ENCODE measurements at regions not wholly inside any gene's neighbourhood (a gene's known extent, or its start where the extent isn't known, plus 50 kb on each side); places are given as distances from the start of the nearest gene placed in this dataset.

DNA sequence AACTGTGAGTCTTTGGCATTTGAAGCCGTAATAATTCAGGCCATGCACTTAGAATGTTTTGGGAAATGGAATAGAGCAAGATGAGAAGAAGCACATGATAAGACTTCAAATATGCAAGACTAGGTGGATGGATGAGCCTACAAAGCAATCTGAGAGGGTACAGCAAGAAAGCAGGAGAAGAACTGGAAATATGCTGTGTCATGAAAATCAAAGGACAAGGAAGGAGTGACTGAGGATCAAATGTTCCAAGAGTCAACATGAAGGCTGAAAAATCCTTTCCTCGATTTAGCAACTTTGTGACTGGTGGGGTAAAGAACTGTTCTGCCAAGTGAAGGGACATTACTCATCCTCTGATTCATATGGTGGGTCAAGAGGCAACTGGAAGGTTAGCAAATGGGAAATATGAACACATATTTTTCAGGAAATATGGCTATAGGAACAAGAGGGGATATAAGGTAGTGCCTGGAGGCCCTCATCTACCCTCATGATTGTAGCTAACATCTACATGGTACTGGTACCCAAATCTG, 803.7 kb upstream of the ARRDC4 start:
- no peaks in the 10 kb centered on the region for H3K9me3 ChIP-seq (ENCODE audit: control insufficient read depth, low read length, poor library complexity, severe bottlenecking)
- no peaks in the 10 kb centered on the region for H3K4me1 Mint-ChIP-seq
- H3K4me3 Mint-ChIP-seq = no peak overlapping the region
- ATAC-seq (no peak), DNase-seq (no peak)
- H3K27me3 Mint-ChIP-seq = no peaks in the 10 kb centered on the region
- no peak overlapping the region for H3K27ac Mint-ChIP-seq
- H3K36me3 Mint-ChIP-seq (ENCODE audit: low read depth) = no peaks in the 10 kb centered on the region

DNA sequence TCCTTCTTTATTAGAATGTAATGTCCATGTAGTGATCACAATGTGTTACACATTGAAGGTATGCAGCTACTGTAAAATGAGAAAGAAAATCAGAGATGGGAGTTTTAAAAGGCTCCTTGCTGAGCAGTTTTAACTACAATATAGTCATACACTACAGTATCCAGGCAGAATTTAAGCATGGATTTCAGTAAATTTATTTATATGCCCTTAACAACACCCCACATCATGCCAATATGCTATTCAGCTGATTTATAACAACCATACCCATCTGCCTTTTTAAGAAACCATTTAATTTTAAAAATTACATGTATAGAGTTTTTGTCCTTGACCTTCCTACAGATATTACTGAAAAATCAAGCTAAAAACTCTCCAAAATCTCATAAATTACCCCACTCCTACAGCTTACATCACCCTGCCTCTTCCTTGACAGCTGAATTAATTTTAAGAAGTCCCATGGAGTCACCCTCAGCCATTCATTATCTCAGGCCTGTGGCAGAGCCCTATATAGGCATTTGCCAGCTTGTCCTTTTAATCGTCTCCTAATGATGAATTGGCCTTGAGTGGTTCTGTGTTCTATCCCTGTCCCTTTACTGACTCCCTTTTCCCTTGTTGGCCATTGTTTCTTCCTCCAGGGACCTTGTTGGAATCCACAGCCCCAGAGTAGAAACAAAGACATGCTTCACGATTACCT, 797.6 kb upstream of the ARRDC4 start:
- no peak overlapping the region for H3K27ac Mint-ChIP-seq
- ATAC-seq (no peak), DNase-seq (no peak)
- no peaks in the 10 kb centered on the region for H3K27me3 Mint-ChIP-seq
- no peak overlapping the region for H3K4me3 Mint-ChIP-seq
- H3K4me1 Mint-ChIP-seq = no peaks in the 10 kb centered on the region
- no peaks in the 10 kb centered on the region for H3K9me3 ChIP-seq (ENCODE audit: control insufficient read depth, low read length, poor library complexity, severe bottlenecking)
- no peaks in the 10 kb centered on the region for H3K36me3 Mint-ChIP-seq (ENCODE audit: low read depth)

DNA sequence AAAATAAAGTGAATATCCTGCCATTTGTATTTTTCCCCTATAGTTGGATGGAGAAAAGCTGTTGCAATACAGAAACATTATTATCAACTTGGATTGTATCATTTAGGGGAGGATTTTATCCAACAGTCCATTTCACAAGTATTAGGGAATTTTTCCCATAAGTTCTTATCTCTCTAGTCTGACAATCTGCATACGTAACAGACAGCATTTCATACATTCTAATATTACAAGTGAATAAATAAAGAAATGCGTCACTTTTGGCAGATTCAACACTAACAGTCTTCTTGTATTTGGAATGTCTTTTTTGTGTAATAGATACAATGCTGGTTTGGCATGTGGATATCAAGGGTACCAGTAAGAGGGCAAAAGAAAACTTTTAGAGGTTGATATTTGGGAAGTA, 795.3 kb upstream of the ARRDC4 start:
- no peaks in the 10 kb centered on the region for H3K9me3 ChIP-seq (ENCODE audit: control insufficient read depth, low read length, poor library complexity, severe bottlenecking)
- DNase-seq (no peak), ATAC-seq (no peak)
- Mint-ChIP-seq H3K4me1 (no peaks in the 10 kb centered on the region), H3K4me3 (no peak overlapping the region), H3K36me3 (ENCODE audit: low read depth) (no peaks in the 10 kb centered on the region), H3K27ac (no peak overlapping the region), H3K27me3 (no peaks in the 10 kb centered on the region)

DNA sequence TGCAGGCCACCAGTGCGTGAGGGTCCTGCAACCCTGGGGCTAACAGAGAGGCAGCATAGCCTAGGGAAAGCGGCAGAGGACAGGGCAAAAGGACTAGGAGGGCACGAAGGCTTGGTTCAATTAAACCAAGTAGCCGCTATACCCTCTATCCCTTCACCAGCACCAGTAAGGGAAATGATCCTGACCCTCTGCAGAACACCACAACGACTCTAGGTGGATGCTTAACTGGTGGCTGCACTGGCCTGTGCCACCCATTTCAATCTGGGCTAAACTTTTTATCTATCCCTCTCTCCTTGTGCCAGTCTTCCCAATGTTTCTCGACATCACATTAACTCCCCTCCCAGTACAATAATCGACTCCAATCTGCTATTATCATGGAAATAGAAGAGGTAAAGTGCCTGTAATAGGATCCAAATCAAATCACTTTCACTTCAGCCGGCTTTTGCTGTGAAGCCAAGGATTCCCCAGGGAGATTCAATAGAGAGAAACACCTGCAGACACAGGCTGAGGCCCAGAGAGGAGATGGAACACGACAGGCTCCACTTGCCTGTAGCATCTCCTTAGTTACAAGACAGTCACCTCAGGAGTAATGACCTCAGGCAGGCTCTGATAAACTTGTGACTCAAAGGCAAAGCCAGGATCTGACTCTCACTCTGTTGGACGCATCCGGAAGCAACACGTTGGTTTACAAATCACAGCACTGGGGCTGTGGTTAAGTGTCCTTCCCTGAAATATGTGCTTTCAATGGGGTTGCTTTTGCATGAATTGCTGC, 791.6 kb upstream of the ARRDC4 start:
- ATAC-seq (no peak), DNase-seq (no peak)
- Mint-ChIP-seq H3K4me3 (no peak overlapping the region), H3K36me3 (ENCODE audit: low read depth) (no peaks in the 10 kb centered on the region), H3K27ac (no peak overlapping the region), H3K27me3 (no peaks in the 10 kb centered on the region), H3K4me1 (no peaks in the 10 kb centered on the region)
- no peaks in the 10 kb centered on the region for H3K9me3 ChIP-seq (ENCODE audit: control insufficient read depth, low read length, poor library complexity, severe bottlenecking)

DNA sequence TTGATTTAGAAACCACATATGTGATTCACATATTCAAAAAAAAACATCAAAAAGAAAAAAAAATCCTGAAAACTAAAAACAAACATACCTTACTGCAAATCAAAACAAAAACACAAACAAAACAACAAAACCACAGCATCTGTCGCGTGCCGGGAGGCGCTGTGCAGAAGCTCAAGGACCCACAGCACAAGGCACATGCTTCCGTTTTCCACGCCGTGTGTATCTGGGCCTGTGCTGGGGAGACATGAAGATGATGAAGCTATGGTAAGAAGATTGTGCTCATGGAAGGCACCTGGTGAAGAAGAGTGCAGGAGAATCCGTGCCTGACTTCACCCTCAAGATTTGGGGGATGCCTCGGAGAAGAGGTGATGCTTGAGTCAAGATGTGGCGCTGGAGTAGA, 788.9 kb upstream of the ARRDC4 start:
- Mint-ChIP-seq H3K27ac (no peak overlapping the region), H3K27me3 (no peaks in the 10 kb centered on the region), H3K4me1 (no peaks in the 10 kb centered on the region), H3K36me3 (ENCODE audit: low read depth) (no peaks in the 10 kb centered on the region), H3K4me3 (no peak overlapping the region)
- no peaks in the 10 kb centered on the region for H3K9me3 ChIP-seq (ENCODE audit: control insufficient read depth, low read length, poor library complexity, severe bottlenecking)
- no peak for ATAC-seq
- no peak for DNase-seq

DNA sequence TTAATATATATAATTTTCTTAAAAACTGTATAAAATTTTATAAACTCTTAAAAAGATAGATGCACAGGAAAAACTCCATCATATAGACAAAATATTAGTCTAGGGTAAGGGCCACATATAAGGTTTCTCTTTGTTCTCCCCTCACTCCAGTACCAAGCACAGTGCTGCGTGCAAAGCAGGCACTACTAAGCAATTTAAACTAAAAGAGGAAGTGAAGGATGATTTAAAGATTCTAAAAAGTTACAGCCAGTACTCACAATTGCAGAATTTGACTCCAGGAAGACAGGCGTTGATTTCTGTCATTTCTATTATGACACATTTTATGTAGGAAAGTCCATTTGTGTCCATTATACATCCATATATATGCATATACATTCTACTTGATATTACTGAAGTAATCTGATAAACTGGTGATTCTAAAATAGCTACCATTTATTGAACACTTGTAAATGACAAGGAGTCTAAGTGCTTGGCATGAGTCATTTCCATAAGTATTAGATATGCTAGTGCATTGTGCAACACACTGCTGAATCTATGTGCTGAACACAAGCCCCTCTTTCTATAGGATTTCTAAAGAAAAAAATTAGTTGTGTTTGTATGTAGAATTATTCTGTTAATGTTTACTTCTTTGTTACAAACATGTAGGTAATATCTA, 785.5 kb upstream of the ARRDC4 start:
- H3K4me3 Mint-ChIP-seq = no peak overlapping the region
- no peaks in the 10 kb centered on the region for H3K36me3 Mint-ChIP-seq (ENCODE audit: low read depth)
- H3K9me3 ChIP-seq (ENCODE audit: control insufficient read depth, low read length, poor library complexity, severe bottlenecking) = no peaks in the 10 kb centered on the region
- no peaks in the 10 kb centered on the region for H3K27me3 Mint-ChIP-seq
- DNase-seq = no peak
- no peak for ATAC-seq
- no peak overlapping the region for H3K27ac Mint-ChIP-seq
- no peaks in the 10 kb centered on the region for H3K4me1 Mint-ChIP-seq

DNA sequence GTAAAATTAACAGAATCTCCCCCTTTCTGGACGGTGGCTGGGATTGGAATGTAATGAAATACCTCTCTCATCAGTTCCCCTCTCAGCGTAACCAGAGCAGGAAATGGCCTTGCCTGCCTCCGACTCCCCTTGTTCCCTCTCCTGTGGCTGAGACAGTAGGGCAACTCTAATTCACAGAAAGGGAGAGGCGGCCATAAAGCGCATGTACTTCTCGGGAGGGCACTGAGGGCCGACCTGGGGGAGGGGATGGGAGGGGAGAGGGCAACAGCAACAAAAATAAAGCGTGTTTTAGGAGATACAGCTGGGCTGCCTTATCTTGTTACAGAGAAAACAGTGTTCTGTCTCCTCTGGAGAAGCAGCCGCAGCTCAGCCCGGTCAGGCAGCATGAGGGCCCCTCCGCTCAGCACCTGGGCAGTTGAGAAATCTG, 783.3 kb upstream of the ARRDC4 start:
- H3K27ac Mint-ChIP-seq = no peak overlapping the region
- no peaks in the 10 kb centered on the region for H3K27me3 Mint-ChIP-seq
- no peak for DNase-seq
- no peak overlapping the region for H3K4me3 Mint-ChIP-seq
- ATAC-seq = no peak
- no peaks in the 10 kb centered on the region for H3K9me3 ChIP-seq (ENCODE audit: control insufficient read depth, low read length, poor library complexity, severe bottlenecking)
- no peaks in the 10 kb centered on the region for H3K36me3 Mint-ChIP-seq (ENCODE audit: low read depth)
- H3K4me1 Mint-ChIP-seq = no peaks in the 10 kb centered on the region

DNA sequence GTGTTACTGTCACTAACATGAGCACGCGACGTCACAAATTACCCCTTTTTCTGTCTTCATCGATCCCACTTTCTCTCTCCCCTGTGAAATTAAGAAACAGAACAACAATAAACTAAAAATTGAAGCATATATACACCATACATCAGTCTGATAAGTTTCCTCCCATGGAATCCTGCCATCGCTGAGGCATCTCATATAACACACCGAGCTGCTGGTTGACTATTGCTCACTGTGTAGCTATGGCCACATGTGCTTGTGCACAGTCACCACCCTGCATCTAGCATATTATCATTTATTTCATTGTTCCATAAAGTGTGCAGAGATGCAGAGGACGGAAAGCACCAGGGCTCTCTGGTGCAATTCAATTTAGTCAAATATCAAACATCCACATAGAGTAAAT, 777.9 kb upstream of the ARRDC4 start:
- H3K9me3 ChIP-seq (ENCODE audit: control insufficient read depth, low read length, poor library complexity, severe bottlenecking) = no peaks in the 10 kb centered on the region
- no peaks in the 10 kb centered on the region for H3K36me3 Mint-ChIP-seq (ENCODE audit: low read depth)
- no peaks in the 10 kb centered on the region for H3K4me1 Mint-ChIP-seq
- H3K27me3 Mint-ChIP-seq = no peaks in the 10 kb centered on the region
- DNase-seq (no peak), ATAC-seq (no peak)
- H3K27ac Mint-ChIP-seq = no peak overlapping the region
- no peak overlapping the region for H3K4me3 Mint-ChIP-seq

DNA sequence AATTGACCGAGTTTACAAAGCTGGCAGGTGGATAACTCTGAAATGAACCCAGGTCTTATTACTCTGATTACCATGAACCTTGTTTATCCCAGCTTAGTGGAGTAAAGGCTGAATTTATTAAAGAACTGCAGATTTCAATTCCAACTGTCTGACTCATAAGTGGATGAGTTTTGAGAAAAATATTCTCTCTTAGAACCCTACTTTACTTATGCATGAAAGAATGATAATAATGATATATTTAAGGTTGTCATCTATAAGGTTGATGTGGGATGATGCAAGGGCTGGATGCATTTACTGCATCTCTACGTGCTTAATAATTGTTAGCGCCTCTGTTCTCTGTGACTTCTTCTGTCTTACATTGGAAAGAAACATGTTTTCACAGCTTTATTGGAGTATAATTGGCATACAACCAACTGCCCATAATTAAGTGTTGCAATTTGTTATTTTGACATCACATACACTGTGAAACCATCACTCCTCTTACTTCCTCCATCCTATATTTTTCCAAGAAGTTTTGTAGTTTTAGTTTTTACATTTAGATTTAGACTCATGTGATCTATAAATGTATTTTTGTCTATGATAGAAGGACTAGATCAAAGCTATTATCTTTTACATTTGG, 771.2 kb upstream of the ARRDC4 start:
- no peaks in the 10 kb centered on the region for H3K27me3 Mint-ChIP-seq
- H3K27ac Mint-ChIP-seq = no peak overlapping the region
- DNase-seq (no peak), ATAC-seq (no peak)
- no peak overlapping the region for H3K4me3 Mint-ChIP-seq
- no peaks in the 10 kb centered on the region for H3K4me1 Mint-ChIP-seq
- H3K36me3 Mint-ChIP-seq (ENCODE audit: low read depth) = no peaks in the 10 kb centered on the region
- peaks cover 3% of the 10 kb centered on the region for H3K9me3 ChIP-seq (ENCODE audit: control insufficient read depth, low read length, poor library complexity, severe bottlenecking)

DNA sequence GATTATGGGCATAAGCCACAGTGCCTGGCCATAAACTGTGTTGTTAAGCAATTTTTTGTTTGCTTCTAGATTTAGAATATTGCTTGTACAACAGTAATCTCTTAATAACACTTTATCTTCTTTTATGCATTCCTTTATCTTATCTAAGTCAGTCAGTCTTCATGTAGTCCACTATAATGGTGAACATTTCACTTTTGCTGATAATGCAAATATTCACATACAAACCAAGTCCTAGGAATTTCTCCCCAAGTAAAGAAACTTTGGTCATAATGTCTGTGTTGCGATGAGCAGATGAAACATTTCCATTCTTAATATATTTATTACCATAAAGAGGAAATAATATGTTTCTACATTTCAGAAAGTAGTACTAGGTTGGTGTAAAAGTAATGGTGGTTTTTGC, 765.8 kb upstream of the ARRDC4 start:
- no peaks in the 10 kb centered on the region for H3K9me3 ChIP-seq (ENCODE audit: control insufficient read depth, low read length, poor library complexity, severe bottlenecking)
- ATAC-seq = no peak
- Mint-ChIP-seq H3K36me3 (ENCODE audit: low read depth) (no peaks in the 10 kb centered on the region), H3K27ac (no peak overlapping the region), H3K27me3 (no peaks in the 10 kb centered on the region), H3K4me1 (no peaks in the 10 kb centered on the region), H3K4me3 (no peak overlapping the region)
- no peak for DNase-seq

DNA sequence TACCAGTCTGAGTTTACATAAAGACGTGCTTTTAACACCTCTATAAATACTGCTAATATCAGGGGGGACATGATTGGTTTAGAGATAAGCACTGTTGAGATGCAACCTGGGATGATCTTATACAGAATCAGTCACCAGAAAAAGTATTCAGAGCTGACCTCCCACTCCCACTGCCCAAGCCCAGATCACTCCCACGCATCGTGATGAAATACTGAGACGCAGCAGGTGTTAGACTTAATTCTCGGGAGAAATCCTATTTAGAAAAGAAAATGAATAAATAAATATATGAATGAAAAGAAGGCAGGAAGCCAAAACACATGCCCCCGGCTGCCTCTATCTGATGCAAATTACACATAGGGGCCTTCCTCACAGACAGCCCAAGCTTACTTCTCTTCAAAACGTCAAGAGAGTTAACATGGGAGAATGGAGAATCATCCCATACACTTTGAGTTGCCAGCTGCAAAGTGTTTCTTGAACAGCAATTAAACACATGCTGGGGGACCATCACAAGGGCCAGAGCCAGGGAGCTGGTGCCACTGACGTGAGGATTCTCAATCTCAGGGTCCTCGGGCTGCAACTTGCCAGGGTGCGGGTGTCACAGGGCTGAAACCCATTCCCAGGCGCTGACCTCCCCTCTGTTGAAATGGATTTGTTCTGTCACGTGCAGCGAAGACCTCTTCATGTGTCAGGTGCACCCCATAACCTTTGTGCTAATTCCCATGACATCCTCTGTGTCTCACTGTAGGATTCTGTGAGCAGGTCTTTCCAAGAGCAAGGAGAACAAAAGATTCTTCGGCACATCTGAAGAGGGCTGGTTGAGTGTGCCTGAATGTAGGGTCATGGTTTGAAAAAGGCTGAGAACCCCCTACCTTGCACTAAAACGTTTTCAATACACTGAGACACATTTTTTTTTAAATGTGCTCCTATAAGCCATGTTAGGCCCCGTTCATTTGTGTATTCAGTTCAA, 764.2 kb upstream of the ARRDC4 start:
- H3K27me3 Mint-ChIP-seq = no peaks in the 10 kb centered on the region
- no peaks in the 10 kb centered on the region for H3K36me3 Mint-ChIP-seq (ENCODE audit: low read depth)
- no peak overlapping the region for H3K27ac Mint-ChIP-seq
- DNase-seq (no peak), ATAC-seq (no peak)
- H3K4me1 Mint-ChIP-seq = no peaks in the 10 kb centered on the region
- no peak overlapping the region for H3K4me3 Mint-ChIP-seq
- no peaks in the 10 kb centered on the region for H3K9me3 ChIP-seq (ENCODE audit: control insufficient read depth, low read length, poor library complexity, severe bottlenecking)

DNA sequence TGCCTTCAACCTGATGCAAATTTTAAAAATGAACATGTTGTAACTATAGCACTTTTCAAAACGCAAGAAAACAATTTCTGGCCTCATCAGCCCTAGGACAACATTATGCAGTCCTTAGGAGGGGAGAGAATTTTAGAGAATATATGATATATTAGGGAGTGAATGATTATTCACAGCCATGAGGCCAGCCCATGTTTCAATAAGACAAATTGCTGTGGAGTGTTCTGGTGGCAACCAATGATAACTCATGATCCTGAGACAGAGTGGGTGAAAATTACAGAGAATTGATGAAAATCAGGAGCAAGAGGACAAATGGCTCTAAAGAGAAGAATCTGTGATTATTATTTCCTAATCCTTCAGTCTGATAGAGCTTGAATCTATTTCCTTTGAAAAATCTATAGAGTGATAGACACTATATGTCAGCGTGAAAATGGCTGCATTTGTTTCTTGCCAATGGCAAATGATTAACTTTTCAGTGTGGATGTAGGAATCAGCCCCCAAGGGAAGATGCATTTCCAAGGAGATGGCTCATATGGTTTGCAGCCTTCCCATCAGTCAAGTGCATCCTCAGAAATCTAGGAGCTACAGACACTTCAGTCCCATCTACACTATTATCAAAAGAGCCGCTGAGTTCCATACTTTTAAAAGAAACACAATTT, 761.0 kb upstream of the ARRDC4 start:
- H3K4me3 Mint-ChIP-seq = no peak overlapping the region
- H3K36me3 Mint-ChIP-seq (ENCODE audit: low read depth) = no peaks in the 10 kb centered on the region
- no peaks in the 10 kb centered on the region for H3K9me3 ChIP-seq (ENCODE audit: control insufficient read depth, low read length, poor library complexity, severe bottlenecking)
- H3K27me3 Mint-ChIP-seq = no peaks in the 10 kb centered on the region
- H3K27ac Mint-ChIP-seq = no peak overlapping the region
- ATAC-seq (no peak), DNase-seq (no peak)
- no peaks in the 10 kb centered on the region for H3K4me1 Mint-ChIP-seq
